OCI-LY3 (cell line): ENCODE measurements at regions not wholly inside any gene's neighbourhood (a gene's known extent, or its start where the extent isn't known, plus 50 kb on each side); places are given as distances from the start of the nearest gene placed in this dataset.

Source experiments
- CTCF ChIP-seq: fragments of 200-600, 300-600 bp; sonication (generic); IDR thresholded peaks from 2 replicates; pipeline ENCODE4 v1.5.1; 2014; ENCODE audit warnings: antibody characterized with exemption, low read length, low read depth
- EZH2phosphoT487 ChIP-seq: fragments of 200-600 bp; shearing (Covaris generic); IDR thresholded peaks from 2 replicates; pipeline ENCODE4 v1.6.1; 2018; ENCODE audit warnings: antibody characterized with exemption, mixed run types, low read depth

- no peak for TF ChIP-seq CTCF
- TF ChIP-seq EZH2phosphoT487, result no peak
Observed at GRCh38 chr2:200161458-200161857, 145.0 kb upstream of the SPATS2L start.
